ENCODE measurements at regions not wholly inside any gene's neighbourhood (a gene's known extent, or its start where the extent isn't known, plus 50 kb on each side); places are given as distances from the start of the nearest gene placed in this dataset.
"Not testable (repeated sequence)": the region's sequence is repeated elsewhere in the genome, so short reads cannot be mapped to it uniquely, and the experiment has no call there.

GRCh38 chr22:34669001-34669400 is 397.0 kb upstream of the ISX start:
- no peak for TF ChIP-seq CTCF (IDR thresholded peaks at IDR 0.05; ENCODE audit: low read depth, low read length)
- DNase-seq (ENCODE audit: extremely low read depth, low read depth), result no peak

- not testable (repeated sequence) for DNase-seq (ENCODE audit: extremely low read depth, low read depth)
Observed at GRCh38 chr22:34683031-34683430, 382.9 kb upstream of the ISX start.

GRCh38 chr22:34684278-34684677 is 381.7 kb upstream of the ISX start:
- DNase-seq (ENCODE audit: extremely low read depth, low read depth), result not testable (repeated sequence)

GRCh38 chr22:34687116-34687515 is 378.8 kb upstream of the ISX start:
- DNase-seq (ENCODE audit: extremely low read depth, low read depth), result no peak
- TF ChIP-seq CTCF (IDR thresholded peaks at IDR 0.05; ENCODE audit: low read depth, low read length), result no peak

- TF ChIP-seq CTCF (IDR thresholded peaks at IDR 0.05; ENCODE audit: low read depth, low read length), result no peak
Observed at GRCh38 chr22:34688825-34689224, 377.1 kb upstream of the ISX start.

GRCh38 chr22:34696557-34696956 is 369.4 kb upstream of the ISX start:
- no peak for TF ChIP-seq CTCF (IDR thresholded peaks at IDR 0.05; ENCODE audit: low read depth, low read length)
- no peak for DNase-seq (ENCODE audit: extremely low read depth, low read depth)

More at GRCh38 chr22:34688825-34689224, 377.1 kb upstream of the ISX start:
- DNase-seq (ENCODE audit: extremely low read depth, low read depth), result no peak

GRCh38 chr22:34702279-34702678 is 363.7 kb upstream of the ISX start:
- DNase-seq (ENCODE audit: extremely low read depth, low read depth), result no peak
- TF ChIP-seq CTCF (IDR thresholded peaks at IDR 0.05; ENCODE audit: low read depth, low read length), result no peak

GRCh38 chr22:34709641-34710040 is 356.3 kb upstream of the ISX start:
- no peak for DNase-seq (ENCODE audit: extremely low read depth, low read depth)
- TF ChIP-seq CTCF (IDR thresholded peaks at IDR 0.05; ENCODE audit: low read depth, low read length), result no peak

- no peak for DNase-seq (ENCODE audit: extremely low read depth, low read depth)
- TF ChIP-seq CTCF (IDR thresholded peaks at IDR 0.05; ENCODE audit: low read depth, low read length), result no peak
Observed at GRCh38 chr22:34722901-34723300, 343.1 kb upstream of the ISX start.

Data from AG09319 (cell line).